ENCODE measurements at regions not wholly inside any gene's neighbourhood (a gene's known extent, or its start where the extent isn't known, plus 50 kb on each side); places are given as distances from the start of the nearest gene placed in this dataset.
"Not testable (repeated sequence)": the region's sequence is repeated elsewhere in the genome, so short reads cannot be mapped to it uniquely, and the experiment has no call there.

DNA sequence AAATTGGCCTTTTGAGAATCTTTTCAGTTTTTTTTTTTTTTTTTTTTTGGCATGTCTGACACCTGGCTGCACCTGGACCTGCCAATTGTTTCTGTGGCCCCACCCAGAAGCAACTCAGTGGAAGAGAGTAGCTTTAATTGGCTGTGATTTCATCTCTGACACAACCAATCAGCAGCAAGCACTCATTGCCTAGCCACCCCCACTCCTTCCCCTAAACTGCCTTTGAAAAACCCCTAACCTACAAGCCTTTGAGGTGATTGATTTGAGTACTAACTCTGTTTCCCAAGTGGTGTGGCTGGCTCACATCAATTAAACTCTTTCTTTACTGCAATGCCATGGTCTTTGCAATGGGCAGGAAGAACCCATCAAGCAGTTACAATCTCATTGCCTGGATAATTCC lies 98.2 kb upstream of the CHORDC1 start:
- DNase-seq (ENCODE audit: low read depth in 2 of 2): no peak

GRCh38 chr11:90318651-90319050 lies 95.8 kb upstream of the CHORDC1 start:
- DNase-seq (ENCODE audit: low read depth in 2 of 2): no peak

GRCh38 chr11:90310210-90310609 lies 87.4 kb upstream of the CHORDC1 start:
- no peak for DNase-seq (ENCODE audit: low read depth in 2 of 2)

DNA sequence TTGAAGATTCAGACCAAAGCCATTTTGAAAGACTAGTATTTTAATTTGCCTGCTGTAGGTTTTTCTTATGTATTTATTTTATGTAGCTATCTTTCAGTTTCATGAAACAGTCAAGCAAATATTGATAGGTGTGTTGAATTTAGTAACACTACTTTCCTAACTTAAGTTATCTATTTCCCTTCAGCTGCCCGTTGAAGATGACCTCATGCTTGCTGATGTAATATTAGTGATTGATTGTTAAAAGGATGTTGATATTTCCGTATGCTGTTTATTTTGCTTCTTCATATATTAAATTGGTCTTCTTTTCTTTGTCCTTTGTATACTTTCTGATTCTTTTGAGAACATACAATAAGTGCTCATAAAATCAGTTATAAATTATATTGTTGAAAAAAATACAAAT lies 86.8 kb upstream of the CHORDC1 start:
- DNase-seq (ENCODE audit: low read depth in 2 of 2): no peak

DNA sequence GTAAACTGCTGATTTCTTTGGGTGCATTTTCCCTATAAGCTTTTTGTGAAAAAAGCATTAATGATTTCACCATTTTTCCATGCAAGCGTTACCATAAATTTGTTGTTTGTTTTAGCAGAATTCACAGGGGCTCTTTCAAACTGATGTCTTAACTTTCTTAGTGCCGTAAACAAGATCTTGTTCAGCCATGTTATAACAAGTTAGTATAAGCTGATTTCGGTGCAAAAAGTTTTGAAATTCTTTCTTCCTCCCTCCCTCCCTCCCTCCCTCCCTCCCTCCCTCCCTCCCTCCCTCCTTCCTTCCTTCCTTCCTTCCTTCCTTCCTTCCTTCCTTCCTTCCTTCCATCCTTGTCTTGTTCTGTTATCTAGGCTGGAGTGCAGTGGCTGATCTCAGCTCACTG lies 71.7 kb upstream of the CHORDC1 start:
- no peak for DNase-seq (ENCODE audit: low read depth in 2 of 2)

DNA sequence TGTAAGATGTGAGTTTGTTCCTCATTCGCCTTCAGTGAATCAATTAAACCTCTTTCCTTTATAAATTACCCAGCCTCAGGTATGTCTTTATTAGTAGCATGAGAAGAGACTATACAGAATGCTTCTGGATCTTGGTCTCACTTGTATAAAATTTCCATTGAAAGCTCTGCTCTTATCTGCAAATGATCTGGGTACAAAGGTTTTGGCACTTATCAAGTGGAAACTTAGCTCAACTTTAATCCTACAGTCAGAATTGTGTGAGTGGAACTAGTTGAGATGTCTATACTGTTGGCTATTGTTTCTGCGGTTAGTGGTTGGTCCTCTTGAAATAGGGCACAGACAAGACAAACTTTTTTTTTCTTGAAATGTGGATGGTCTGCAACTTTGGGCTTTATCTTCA lies 71.2 kb upstream of the CHORDC1 start:
- DNase-seq (ENCODE audit: low read depth in 2 of 2): no peak

GRCh38 chr11:90288212-90288821 lies 65.5 kb upstream of the CHORDC1 start:
- no peak for DNase-seq (ENCODE audit: low read depth in 2 of 2)

GRCh38 chr11:90286640-90287039 lies 63.8 kb upstream of the CHORDC1 start:
- DNase-seq (ENCODE audit: low read depth in 2 of 2): no peak

GRCh38 chr11:90284171-90284570 lies 61.3 kb upstream of the CHORDC1 start:
- no peak for DNase-seq (ENCODE audit: low read depth in 2 of 2)

GRCh38 chr11:90282551-90283071 lies 59.8 kb upstream of the CHORDC1 start:
- DNase-seq (ENCODE audit: low read depth in 2 of 2): not testable (repeated sequence)

- no peak for DNase-seq (ENCODE audit: low read depth in 2 of 2)
Measured at GRCh38 chr11:90274362-90274761, 51.5 kb upstream of the CHORDC1 start.

All from stimulated activated CD4-positive, alpha-beta T cell treated with anti-CD3 and anti-CD28 coated beads, Interleukin-1b, Interleukin-23, amount 100 ng/mL, for 4 hours (primary cell).